Common myeloid progenitor, CD34-positive (primary cell): ENCODE measurements at regions not wholly inside any gene's neighbourhood (a gene's known extent, or its start where the extent isn't known, plus 50 kb on each side); places are given as distances from the start of the nearest gene placed in this dataset.

ENCODE experiments used
- CTCF ChIA-PET: fragments of 350-600 bp; sonication (Branson Sonifier 250); formaldehyde crosslinking; loops from one replicate; lab custom pipeline; 2021; ENCODE audit warnings: antibody characterized with exemption; lab: Charles Lee
- POLR2A ChIA-PET: fragments of 350-600 bp; sonication (Branson Sonifier 250); formaldehyde crosslinking; loops from one replicate; lab custom pipeline; 2021; ENCODE audit warnings: antibody characterized with exemption; lab: Charles Lee
- DNase-seq, 3 donors: peaks; one replicate each; pipeline versions ENCODE4 v3.0.0 to v3.0.0-alpha.2; 2013
- H3K27ac ChIP-seq, 2 experiments: 1 replicate in 1 of 2; 2 replicates in 1 of 2; pipeline ENCODE4 v1.7.0; 2013; ENCODE audit warnings: inconsistent platforms in 2 of 2, low read length in 2 of 2, mild to moderate bottlenecking in 2 of 2, low read depth in 1 of 2, moderate library complexity in 1 of 2; ENCODE audit not compliant: severe bottlenecking in 2 of 2, insufficient read depth in 1 of 2, poor library complexity in 1 of 2
- H3K27me3 ChIP-seq, 5 experiments: replicated peaks in 2 of 5; 1 replicate in 3 of 5; 2 replicates in 2 of 5; pipeline versions ENCODE4 v1.6.1 to v1.7.0; 2013; ENCODE audit warnings: low read length in 4 of 5, mild to moderate bottlenecking in 2 of 5, moderate library complexity in 2 of 5, inconsistent platforms in 1 of 5; ENCODE audit not compliant: insufficient read depth in 5 of 5, control insufficient read depth in 4 of 5
- H3K36me3 ChIP-seq, 4 experiments: 1 replicate in 2 of 4; 2 replicates in 2 of 4; pipeline versions ENCODE4 v1.6.1 to v1.7.0; 2013; ENCODE audit warnings: low read length in 3 of 4, control low read depth in 1 of 4, mild to moderate bottlenecking in 1 of 4; ENCODE audit not compliant: control insufficient read depth in 4 of 4, insufficient read depth in 4 of 4
- H3K4me1 ChIP-seq, 4 experiments: 1 replicate in 3 of 4; 2 replicates in 1 of 4; pipeline versions ENCODE4 v1.6.1 to v1.7.1; 2013; ENCODE audit warnings: low read length in 3 of 4, mild to moderate bottlenecking in 3 of 4, control low read depth in 1 of 4, inconsistent platforms in 1 of 4, moderate library complexity in 1 of 4; ENCODE audit not compliant: control insufficient read depth in 4 of 4, insufficient read depth in 4 of 4; ENCODE audit errors: control extremely low read depth in 1 of 4
- H3K4me3 ChIP-seq, 7 experiments: 1 replicate in 4 of 7; 2 replicates in 3 of 7; pipeline versions ENCODE4 v1.5.1 to v1.7.0; 2013; ENCODE audit warnings: mild to moderate bottlenecking in 7 of 7, low read length in 6 of 7, moderate library complexity in 6 of 7, inconsistent platforms in 2 of 7, low read depth in 2 of 7, control low read depth in 1 of 7; ENCODE audit not compliant: insufficient read depth in 4 of 7, control insufficient read depth in 1 of 7; ENCODE audit errors: extremely low read depth in 1 of 7
- H3K9me3 ChIP-seq, 5 experiments: 1 replicate in 4 of 5; 2 replicates in 1 of 5; pipeline versions ENCODE4 v1.6.1 to v1.7.1; 2013; ENCODE audit warnings: low read length in 4 of 5, mild to moderate bottlenecking in 2 of 5, inconsistent platforms in 1 of 5, low read depth in 1 of 5, moderate library complexity in 1 of 5; ENCODE audit not compliant: control insufficient read depth in 4 of 5, insufficient read depth in 2 of 5; ENCODE audit errors: control extremely low read depth in 1 of 5
- WGBS: methylation state at CpG from one replicate; pipeline ENCODE4 v1.1.5; 2013; ENCODE audit not compliant: insufficient coverage; 5-methylcytosine and 5-hydroxymethylcytosine counted together

DNA sequence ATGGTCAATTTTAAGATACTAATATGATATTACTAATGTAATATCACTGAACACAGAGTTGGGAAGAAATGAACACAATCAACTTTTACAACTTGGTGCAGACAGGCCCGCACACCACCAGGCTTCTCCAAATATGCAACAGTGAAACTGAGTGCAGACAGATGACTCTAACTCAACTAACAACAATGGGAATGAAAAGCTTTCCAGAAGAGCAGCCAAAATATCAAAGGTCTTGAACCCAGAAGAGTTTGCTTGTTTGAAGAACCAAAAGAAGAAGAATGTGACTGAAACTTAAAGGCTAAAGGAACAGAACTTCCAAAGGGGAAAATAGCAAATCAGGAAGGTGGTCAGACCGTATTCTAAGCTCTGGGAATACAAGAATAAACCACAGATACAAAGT is 89.8 kb upstream of the COL11A1 start:
- DNase-seq: no peak

DNA sequence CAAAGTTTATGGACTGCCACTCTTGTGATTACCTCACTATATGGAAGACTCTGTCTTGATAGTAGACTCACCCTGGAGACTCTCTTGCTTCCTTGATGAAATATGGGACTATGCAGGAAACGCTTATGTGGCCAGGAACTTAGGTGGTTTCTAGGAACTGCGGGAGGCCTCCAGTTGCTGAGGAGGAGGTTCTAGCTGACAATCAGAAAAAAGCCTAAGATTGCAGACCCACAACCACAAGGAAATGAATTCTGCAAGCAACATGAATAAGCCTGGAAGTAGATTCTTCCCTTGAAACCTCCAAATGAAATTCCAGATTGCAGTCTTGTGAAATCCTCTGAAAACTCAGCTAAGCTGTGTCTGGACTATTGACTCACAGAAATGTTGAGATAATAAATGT is 88.9 kb upstream of the COL11A1 start:
- Histone ChIP-seq H3K36me3 (no peaks in the 10 kb centered on the region), H3K9me3 (peaks cover 0 to 3% (median 0%) of the 10 kb centered on the region in 5 experiments), H3K27me3 (no peaks in the 10 kb centered on the region), H3K4me1 (no peaks in the 10 kb centered on the region), H3K4me3 (no peak overlapping the region), H3K27ac (no peak overlapping the region)
- CTCF ChIA-PET: no interaction called here
- POLR2A ChIA-PET: no interaction called here
- no peak for DNase-seq
- WGBS: 85% methylated on average over 2 of the region's 2 CpGs

More for the DNA sequence above, 89.8 kb upstream of the COL11A1 start:
- no peak overlapping the region for H3K4me3 ChIP-seq
- 100% methylated on average over 1 of the region's 2 CpGs for WGBS
- peaks cover 0 to 3% (median 0%) of the 10 kb centered on the region in 5 experiments for H3K9me3 ChIP-seq
- POLR2A ChIA-PET: no interaction called here
- H3K27ac ChIP-seq: no peak overlapping the region
- H3K4me1 ChIP-seq: no peaks in the 10 kb centered on the region
- no peaks in the 10 kb centered on the region for H3K27me3 ChIP-seq
- CTCF ChIA-PET: no interaction called here
- no peaks in the 10 kb centered on the region for H3K36me3 ChIP-seq

DNA sequence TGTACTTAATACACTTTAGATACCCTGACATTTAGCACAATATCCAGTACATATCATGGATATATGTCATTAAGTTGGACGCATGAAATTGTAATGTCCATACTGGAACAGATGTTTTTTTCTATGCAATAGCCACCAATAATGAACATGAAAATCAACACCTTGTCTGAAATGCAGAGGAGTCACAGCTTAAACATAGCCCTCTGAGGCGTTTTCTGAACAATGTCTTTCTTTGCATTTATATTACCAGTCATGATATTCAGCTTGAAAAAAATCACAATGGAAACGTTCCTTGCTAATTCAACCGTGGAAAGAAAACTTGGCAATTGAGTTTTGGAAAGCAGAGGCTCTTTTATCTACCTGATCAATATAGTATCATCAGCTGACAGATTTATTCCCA is 86.7 kb upstream of the COL11A1 start:
- no CpG with 5 or more reads among the region's 4 CpGs for whole genome bisulfite sequencing
- Histone ChIP-seq H3K4me3 (no peak overlapping the region), H3K27ac (no peak overlapping the region), H3K36me3 (no peaks in the 10 kb centered on the region), H3K9me3 (peaks cover 0 to 3% (median 0%) of the 10 kb centered on the region in 5 experiments), H3K27me3 (no peaks in the 10 kb centered on the region), H3K4me1 (no peaks in the 10 kb centered on the region)
- ChIA-PET CTCF (no interaction called here), POLR2A (no interaction called here)
- no peak for DNase-seq

DNA sequence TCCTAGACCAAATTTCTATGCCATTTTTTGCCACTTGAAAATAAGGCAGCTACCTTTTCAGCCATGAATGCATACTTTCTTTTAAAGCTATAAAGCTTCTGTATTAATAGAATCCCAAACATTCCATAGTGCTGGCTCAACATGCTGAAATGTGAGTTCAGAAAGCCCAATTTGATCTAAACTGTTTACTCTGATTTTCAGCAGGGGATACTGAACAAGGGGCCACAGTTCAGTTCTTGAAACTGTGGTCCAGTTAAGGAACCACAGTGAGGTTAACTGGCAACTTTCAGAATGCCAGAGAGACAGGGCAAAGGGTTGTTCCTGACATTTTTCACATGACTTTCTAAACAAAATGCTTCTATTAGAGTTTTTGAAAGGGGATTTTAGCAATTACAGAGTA is 85.7 kb upstream of the COL11A1 start:
- Histone ChIP-seq H3K9me3 (peaks cover 0 to 3% (median 0%) of the 10 kb centered on the region in 5 experiments), H3K36me3 (no peaks in the 10 kb centered on the region), H3K4me1 (no peaks in the 10 kb centered on the region), H3K27ac (no peak overlapping the region), H3K27me3 (no peaks in the 10 kb centered on the region), H3K4me3 (no peak overlapping the region)
- CTCF ChIA-PET: no interaction called here
- DNase-seq: no peak
- POLR2A ChIA-PET: no interaction called here

DNA sequence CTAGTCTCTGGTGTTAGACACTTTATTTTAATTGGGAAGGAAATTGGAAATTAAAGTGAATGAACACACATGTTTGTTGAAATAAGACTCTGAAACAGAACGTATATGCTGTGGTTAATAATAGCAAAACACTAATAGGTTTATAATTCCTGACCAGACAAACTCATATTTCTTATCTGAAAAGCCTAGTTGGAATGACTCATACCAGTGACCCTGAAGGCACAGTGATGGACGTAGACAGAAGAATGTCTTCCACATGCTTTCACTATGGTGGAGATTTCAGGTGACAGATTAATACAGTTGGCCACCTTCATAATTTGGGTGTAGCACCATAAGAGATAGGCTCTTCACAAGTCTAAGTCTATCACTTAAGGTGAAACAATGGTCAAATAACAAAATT is 83.0 kb upstream of the COL11A1 start:
- no peak for DNase-seq
- H3K27ac ChIP-seq: no peak overlapping the region
- WGBS: 100% methylated on average over 1 of the region's 2 CpGs
- POLR2A ChIA-PET: no interaction called here
- no peak overlapping the region for H3K4me3 ChIP-seq
- H3K27me3 ChIP-seq: no peaks in the 10 kb centered on the region
- no peaks in the 10 kb centered on the region for H3K4me1 ChIP-seq
- H3K36me3 ChIP-seq: no peaks in the 10 kb centered on the region
- peaks cover 0 to 2% (median 0%) of the 10 kb centered on the region in 5 experiments for H3K9me3 ChIP-seq
- CTCF ChIA-PET: no interaction called here

DNA sequence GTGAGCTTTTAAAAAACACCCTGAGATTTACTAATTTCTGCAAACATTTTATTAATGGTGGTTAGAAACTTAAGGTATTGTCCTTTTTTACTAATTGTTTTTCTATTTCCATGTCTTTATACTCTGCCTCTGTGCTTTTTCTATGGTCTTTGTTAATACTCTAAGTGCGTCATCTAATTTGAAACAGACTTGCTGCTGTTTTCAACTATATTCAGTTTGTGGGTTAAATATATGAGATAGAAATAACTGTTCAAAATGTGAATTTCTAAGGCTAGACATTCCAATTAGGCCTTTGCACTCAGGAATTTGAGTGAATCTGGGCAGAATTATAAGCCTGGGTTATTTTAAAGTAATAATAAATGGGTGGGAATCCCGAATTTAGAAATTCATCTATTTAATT is 82.4 kb upstream of the COL11A1 start:
- no peaks in the 10 kb centered on the region for H3K27me3 ChIP-seq
- no peak overlapping the region for H3K27ac ChIP-seq
- ChIA-PET CTCF (no interaction called here), POLR2A (no interaction called here)
- no peaks in the 10 kb centered on the region for H3K9me3 ChIP-seq
- H3K36me3 ChIP-seq: no peaks in the 10 kb centered on the region
- no peak overlapping the region for H3K4me3 ChIP-seq
- no peaks in the 10 kb centered on the region for H3K4me1 ChIP-seq
- 100% methylated on average over 1 of the region's 2 CpGs for WGBS
- DNase-seq: no peak

DNA sequence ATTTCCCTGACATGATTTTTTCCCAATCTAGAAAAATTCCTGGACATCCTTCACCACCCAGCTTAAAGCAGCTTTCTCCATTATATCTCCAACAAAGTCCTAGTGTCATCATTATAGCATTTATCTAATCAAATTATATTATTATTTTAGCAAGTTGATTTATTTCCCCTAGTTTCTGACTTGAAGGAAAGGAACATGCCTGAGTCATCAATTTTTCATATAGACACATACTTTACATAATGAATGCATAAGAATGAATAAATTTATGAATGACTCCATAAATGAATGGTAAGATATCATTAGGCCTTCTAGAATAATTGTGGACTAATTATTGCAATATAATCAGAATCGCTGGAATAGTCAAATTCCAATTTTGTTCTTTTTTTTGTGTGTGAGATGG is 79.4 kb upstream of the COL11A1 start:
- no peak overlapping the region for H3K27ac ChIP-seq
- H3K36me3 ChIP-seq: no peaks in the 10 kb centered on the region
- no peaks in the 10 kb centered on the region for H3K4me1 ChIP-seq
- CTCF ChIA-PET: interaction anchor here (0.6 kb wide), 1 partner anchor 389 kb away, joined by 3 read pairs; no protein-coding TSS in a partner anchor
- DNase-seq: no peak
- 100% methylated on average over 1 of the region's 1 CpG for WGBS
- H3K27me3 ChIP-seq: no peaks in the 10 kb centered on the region
- no peak overlapping the region for H3K4me3 ChIP-seq
- POLR2A ChIA-PET: no interaction called here
- H3K9me3 ChIP-seq: no peaks in the 10 kb centered on the region
